Nephron progenitor cell (in vitro differentiated cells): ENCODE measurements at regions not wholly inside any gene's neighbourhood (a gene's known extent, or its start where the extent isn't known, plus 50 kb on each side); places are given as distances from the start of the nearest gene placed in this dataset.
A peak's percentile ranks its signal among the peaks of the same experiment; 100 is the strongest.
"Not testable (repeated sequence)": the region's sequence is repeated elsewhere in the genome, so short reads cannot be mapped to it uniquely, and the experiment has no call there.

Experiments used
- DNase-seq: peaks from one replicate; pipeline ENCODE4 v3.0.0; 2021
- H3K27ac Mint-ChIP-seq: 2 replicates; pipeline ENCODE4 v1.8.0; 2021; ENCODE audit warnings: mild to moderate bottlenecking, moderate library complexity, mixed read lengths
- H3K27me3 Mint-ChIP-seq: 2 replicates; pipeline ENCODE4 v1.8.0; 2021; ENCODE audit warnings: mild to moderate bottlenecking, low read depth, mixed read lengths; ENCODE audit not compliant: poor library complexity
- H3K36me3 Mint-ChIP-seq: 2 replicates; pipeline ENCODE4 v1.8.0; 2021; ENCODE audit warnings: low read depth, mixed read lengths
- H3K4me1 Mint-ChIP-seq: 2 replicates; pipeline ENCODE4 v1.8.0; 2021; ENCODE audit warnings: mixed read lengths
- H3K4me3 Mint-ChIP-seq: 2 replicates; pipeline ENCODE4 v1.8.0; 2021; ENCODE audit warnings: mild to moderate bottlenecking, moderate library complexity, mixed read lengths
- H3K9me3 Mint-ChIP-seq: 2 replicates; pipeline ENCODE4 v1.8.0; 2021; ENCODE audit warnings: mild to moderate bottlenecking, moderate library complexity, mixed read lengths
- TF ChIP-seq, protein P1 (sequence below): fragments of 200-600 bp; sonication (generic); IDR thresholded peaks from 2 replicates; pipeline ENCODE4 v1.5.0; 2021; ENCODE audit warnings: antibody characterized with exemption

DNA sequence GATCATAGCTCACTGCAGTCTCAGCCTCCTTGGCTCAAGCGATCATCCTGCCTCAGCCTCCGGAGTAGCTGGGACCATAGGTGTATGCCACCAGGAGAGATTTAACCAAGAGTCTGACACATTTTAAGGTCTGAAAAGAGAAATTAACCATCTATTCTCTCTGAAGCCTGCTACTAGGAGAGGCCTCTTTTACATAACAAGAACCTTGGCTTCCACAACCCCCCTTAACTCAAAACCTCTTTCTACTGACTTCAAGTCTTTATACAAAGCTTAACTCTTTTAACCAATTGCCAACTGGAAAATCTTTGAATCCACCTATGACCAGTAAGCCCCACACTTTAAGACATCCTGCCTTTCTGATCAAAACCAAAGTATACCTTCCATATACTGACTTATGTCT is 279.9 kb upstream of the CELF4 start:
- Mint-ChIP-seq H3K36me3 (no peaks in the 10 kb centered on the region), H3K9me3 (no peaks in the 10 kb centered on the region)
- TF ChIP-seq, protein P1, sequence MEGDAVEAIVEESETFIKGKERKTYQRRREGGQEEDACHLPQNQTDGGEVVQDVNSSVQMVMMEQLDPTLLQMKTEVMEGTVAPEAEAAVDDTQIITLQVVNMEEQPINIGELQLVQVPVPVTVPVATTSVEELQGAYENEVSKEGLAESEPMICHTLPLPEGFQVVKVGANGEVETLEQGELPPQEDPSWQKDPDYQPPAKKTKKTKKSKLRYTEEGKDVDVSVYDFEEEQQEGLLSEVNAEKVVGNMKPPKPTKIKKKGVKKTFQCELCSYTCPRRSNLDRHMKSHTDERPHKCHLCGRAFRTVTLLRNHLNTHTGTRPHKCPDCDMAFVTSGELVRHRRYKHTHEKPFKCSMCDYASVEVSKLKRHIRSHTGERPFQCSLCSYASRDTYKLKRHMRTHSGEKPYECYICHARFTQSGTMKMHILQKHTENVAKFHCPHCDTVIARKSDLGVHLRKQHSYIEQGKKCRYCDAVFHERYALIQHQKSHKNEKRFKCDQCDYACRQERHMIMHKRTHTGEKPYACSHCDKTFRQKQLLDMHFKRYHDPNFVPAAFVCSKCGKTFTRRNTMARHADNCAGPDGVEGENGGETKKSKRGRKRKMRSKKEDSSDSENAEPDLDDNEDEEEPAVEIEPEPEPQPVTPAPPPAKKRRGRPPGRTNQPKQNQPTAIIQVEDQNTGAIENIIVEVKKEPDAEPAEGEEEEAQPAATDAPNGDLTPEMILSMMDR, result no peak

DNA sequence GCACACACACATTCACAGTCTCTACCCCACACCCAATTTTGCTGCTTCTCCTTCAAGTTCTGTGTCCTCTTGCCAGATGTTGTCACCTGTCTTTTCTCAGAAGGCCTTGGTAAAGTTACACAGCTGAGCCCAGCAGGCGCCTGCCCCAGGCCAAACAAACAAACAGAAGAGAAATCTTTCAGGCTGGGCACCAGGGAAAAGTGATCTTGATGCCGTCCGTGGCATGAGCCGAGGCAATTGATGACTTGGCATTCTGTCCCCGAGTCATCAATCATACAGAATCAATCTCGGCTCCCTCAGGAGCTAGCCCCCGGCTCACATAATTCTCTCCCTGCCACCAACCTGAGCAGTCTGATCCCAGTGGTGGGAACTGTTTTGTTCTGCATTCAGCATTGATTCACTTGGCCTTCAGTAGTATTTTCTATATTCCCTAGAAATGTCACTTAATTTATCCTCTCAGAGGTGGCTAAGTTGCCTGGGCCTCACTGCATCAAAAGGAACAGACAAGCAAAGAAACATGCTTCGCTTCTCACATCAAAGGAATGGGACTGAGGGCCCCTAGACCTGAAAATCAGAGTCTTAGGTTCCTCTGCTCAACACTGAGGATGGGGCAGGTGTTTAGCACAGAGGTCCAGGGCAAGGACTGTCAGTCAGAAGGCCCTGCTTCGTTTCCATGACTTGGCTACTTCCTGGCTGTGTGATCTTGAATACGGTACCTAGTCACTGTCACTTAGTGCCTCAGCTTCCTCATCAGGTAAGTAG is 278.8 kb upstream of the CELF4 start:
- Mint-ChIP-seq H3K9me3 (no peaks in the 10 kb centered on the region), H3K4me1 (peaks cover 8% of the 10 kb centered on the region), H3K36me3 (no peaks in the 10 kb centered on the region), H3K27ac (peak overlapping the region; percentile 34), H3K4me3 (no peak overlapping the region), H3K27me3 (peaks cover 3% of the 10 kb centered on the region)
- DNase-seq, result no peak
- TF ChIP-seq, protein P1, result no peak

More for the DNA sequence above, 279.9 kb upstream of the CELF4 start:
- DNase-seq, result no peak
- H3K27me3 Mint-ChIP-seq, result peaks cover 6% of the 10 kb centered on the region
- H3K4me3 Mint-ChIP-seq, result no peak overlapping the region
- no peak overlapping the region for H3K27ac Mint-ChIP-seq
- H3K4me1 Mint-ChIP-seq, result peaks cover 8% of the 10 kb centered on the region

DNA sequence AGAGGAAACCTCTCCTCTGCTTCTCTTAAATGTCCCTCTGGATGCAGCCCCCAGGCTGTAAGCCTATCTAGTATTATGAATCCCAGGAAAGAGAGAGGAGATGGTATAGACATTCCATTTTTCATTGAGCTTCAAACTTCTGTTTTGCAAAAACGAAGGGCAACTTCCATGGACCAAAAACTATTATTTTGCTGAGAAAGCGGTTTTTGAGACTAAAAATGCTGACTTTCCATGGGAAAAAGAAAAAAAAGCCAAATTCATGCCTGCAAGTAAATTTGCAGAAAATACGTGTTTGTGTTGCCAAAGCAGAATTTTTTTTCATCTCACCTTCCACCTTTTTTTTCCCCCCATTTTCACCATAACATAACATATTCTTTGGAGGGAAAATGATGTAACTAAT is 272.5 kb upstream of the CELF4 start:
- peaks cover under 1% of the 10 kb centered on the region for H3K9me3 Mint-ChIP-seq
- peaks cover 3% of the 10 kb centered on the region for H3K27me3 Mint-ChIP-seq
- H3K4me1 Mint-ChIP-seq, result no peaks in the 10 kb centered on the region
- H3K36me3 Mint-ChIP-seq, result no peaks in the 10 kb centered on the region
- TF ChIP-seq, protein P1, result no peak
- H3K4me3 Mint-ChIP-seq, result no peak overlapping the region
- no peak for DNase-seq
- H3K27ac Mint-ChIP-seq, result no peak overlapping the region

DNA sequence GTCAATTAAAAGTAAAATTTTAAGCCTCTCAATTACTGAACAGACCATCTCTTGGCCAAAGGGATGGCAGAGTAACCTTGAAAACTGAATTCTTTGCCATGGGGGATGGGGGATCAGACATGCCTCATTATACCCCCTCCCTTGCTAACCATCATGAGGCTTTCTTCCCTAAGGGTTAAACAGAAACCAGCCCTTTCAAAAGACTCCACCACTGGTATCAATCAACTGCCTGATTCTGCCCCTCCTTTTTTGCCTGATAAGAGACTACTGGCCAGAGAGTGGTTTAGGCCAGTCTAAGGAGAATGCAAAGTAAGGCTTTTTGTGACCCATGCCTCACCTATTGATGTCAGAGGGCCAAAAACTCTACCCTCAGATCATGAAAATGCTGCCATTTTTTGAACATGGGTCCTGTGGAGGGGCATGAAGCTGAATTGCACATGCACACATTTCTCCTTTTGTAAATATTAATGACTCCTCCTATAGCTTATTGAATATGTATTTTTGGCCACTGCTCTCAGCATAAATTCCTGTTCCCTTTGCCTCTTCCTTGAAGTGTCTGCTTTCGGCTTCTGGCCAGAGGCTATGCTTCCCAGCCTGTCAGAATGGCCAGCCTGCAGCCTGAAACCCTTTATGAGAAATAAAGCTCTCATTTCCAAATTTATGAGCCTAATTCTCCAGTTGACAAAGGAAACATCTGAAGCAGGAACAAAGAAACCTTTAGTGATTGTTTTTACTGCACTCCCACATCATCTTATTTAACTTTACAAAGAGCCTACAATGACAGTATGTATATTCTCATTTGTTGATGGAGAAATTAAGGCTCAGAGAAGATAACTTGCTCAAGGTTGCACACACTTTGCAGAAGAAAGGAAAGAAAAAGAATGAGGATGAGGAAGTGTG is 270.7 kb upstream of the CELF4 start:
- no peaks in the 10 kb centered on the region for H3K36me3 Mint-ChIP-seq
- peaks cover 3% of the 10 kb centered on the region for H3K27me3 Mint-ChIP-seq
- H3K27ac Mint-ChIP-seq, result no peak overlapping the region
- no peaks in the 10 kb centered on the region for H3K4me1 Mint-ChIP-seq
- peaks cover 18% of the 10 kb centered on the region for H3K9me3 Mint-ChIP-seq
- no peak overlapping the region for H3K4me3 Mint-ChIP-seq
- TF ChIP-seq, protein P1, result no peak
- no peak for DNase-seq

DNA sequence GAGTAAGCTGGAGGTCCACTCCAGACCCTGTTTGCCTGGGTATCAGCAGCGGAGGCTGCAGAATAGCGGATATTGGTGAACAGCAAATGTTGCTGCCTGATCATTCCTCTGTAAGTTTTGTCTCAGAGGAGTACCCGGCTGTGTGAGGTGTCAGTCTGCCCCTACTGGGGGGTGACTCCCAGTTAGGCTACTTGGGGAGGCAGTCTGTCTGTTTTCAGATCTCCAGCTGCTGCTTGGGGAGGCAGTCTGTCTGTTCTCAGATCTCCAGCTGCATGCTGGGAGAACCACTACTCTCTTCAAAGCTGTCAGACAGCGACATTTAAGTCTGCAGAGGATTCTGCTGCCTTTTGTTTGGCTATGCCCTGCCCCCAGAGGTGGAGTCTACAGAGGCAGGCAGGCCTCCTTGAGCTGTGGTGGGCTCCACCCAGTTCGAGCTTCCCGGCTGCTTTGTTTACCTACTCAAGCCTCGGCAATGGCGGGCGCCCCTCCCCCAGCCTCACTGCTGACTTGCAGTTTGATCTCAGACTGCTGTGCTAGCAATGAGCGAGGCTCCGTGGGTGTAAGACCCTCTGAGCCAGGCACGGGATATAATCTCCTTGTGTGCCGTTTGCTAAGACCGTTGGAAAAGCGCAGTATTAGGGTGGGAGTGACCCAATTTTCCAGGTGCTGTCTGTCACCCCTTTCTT is 266.6 kb upstream of the CELF4 start:
- H3K36me3 Mint-ChIP-seq, H3K4me3 Mint-ChIP-seq, H3K4me1 Mint-ChIP-seq, DNase-seq, H3K27me3 Mint-ChIP-seq, H3K27ac Mint-ChIP-seq: not testable (repeated sequence)
- peaks cover 40% of the 10 kb centered on the region for H3K9me3 Mint-ChIP-seq

DNA sequence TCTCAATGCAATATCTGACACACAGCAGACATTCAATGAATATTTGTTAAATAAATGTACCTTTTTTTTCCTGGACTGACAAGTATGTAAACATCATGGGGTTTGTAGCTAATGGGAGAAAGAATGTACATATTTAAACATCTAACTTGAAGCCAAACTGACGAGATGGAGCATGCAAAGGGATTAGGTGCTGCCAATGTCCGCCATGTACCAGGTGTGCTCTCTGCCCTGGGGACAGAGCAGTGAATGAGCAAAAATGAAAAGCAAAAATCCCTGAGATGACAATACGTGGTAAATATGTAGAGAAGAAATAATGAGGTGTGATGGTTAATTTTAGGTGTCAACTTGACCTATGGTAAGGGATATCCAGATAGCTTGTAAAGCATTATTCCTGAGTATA is 247.4 kb upstream of the CELF4 start:
- no peak for DNase-seq
- Mint-ChIP-seq H3K36me3 (no peaks in the 10 kb centered on the region), H3K9me3 (peaks cover 13% of the 10 kb centered on the region), H3K4me3 (no peak overlapping the region), H3K27me3 (peaks cover 3% of the 10 kb centered on the region), H3K4me1 (no peaks in the 10 kb centered on the region), H3K27ac (no peak overlapping the region)
- TF ChIP-seq, protein P1, result no peak
